Fibroblast of lung (primary cell): ENCODE measurements at regions not wholly inside any gene's neighbourhood (a gene's known extent, or its start where the extent isn't known, plus 50 kb on each side); places are given as distances from the start of the nearest gene placed in this dataset.

ENCODE experiments used
- DNase-seq, 2 donors: peaks; one replicate each; pipeline versions ENCODE4 v3.0.0 to v3.0.0-alpha.2; 2010; ENCODE audit warnings: low read depth in 2 of 2
- H2AFZ ChIP-seq: 2 replicates; pipeline ENCODE4 v1.5.1; 2012; ENCODE audit warnings: low read length, control low read depth, inconsistent platforms
- H3K27ac ChIP-seq: 2 replicates; pipeline ENCODE4 v1.5.1; 2011; ENCODE audit warnings: low read length, control low read depth; ENCODE audit not compliant: insufficient read depth
- H3K27me3 ChIP-seq: 2 replicates; pipeline ENCODE4 v1.5.1; 2011; ENCODE audit warnings: mild to moderate bottlenecking, low read length; ENCODE audit not compliant: control insufficient read depth, insufficient read depth
- H3K36me3 ChIP-seq: 2 replicates; pipeline ENCODE4 v1.5.1; 2011; ENCODE audit warnings: low read length; ENCODE audit not compliant: control insufficient read depth, insufficient read depth
- H3K4me1 ChIP-seq: 2 replicates; pipeline ENCODE4 v1.5.1; 2011; ENCODE audit warnings: low read length; ENCODE audit not compliant: control insufficient read depth, insufficient read depth; ENCODE audit errors: extremely low read depth
- H3K4me2 ChIP-seq: 2 replicates; pipeline ENCODE4 v1.5.1; 2011; ENCODE audit warnings: low read length, control low read depth; ENCODE audit not compliant: insufficient read depth; ENCODE audit errors: extremely low read depth
- H3K4me3 ChIP-seq, 4 experiments: fragments of 200-600 bp in 1 of 4; sonication (generic) in 1 of 4; replicated peaks in 1 of 4; 2 replicates each; pipeline ENCODE4 v1.5.1; 2011 to 2016; ENCODE audit warnings: low read length in 4 of 4, low read depth in 3 of 4, mild to moderate bottlenecking in 3 of 4, control low read depth in 2 of 4, inconsistent platforms in 1 of 4, mixed read lengths in 1 of 4; ENCODE audit not compliant: insufficient read depth in 1 of 4; ENCODE audit errors: control extremely low read depth in 1 of 4
- H3K79me2 ChIP-seq: 2 replicates; pipeline ENCODE4 v1.5.1; 2012; ENCODE audit warnings: mild to moderate bottlenecking, low read length, inconsistent platforms; ENCODE audit not compliant: control insufficient read depth, insufficient read depth
- H3K9ac ChIP-seq: 2 replicates; pipeline ENCODE4 v1.5.1; 2011; ENCODE audit warnings: mild to moderate bottlenecking, low read length, control low read depth; ENCODE audit not compliant: insufficient read depth
- H3K9me3 ChIP-seq: 2 replicates; pipeline ENCODE4 v1.5.1; 2012; ENCODE audit warnings: low read depth, low read length; ENCODE audit not compliant: control insufficient read depth, insufficient read depth
- H4K20me1 ChIP-seq: 2 replicates; pipeline ENCODE4 v1.5.1; 2011; ENCODE audit warnings: low read length; ENCODE audit not compliant: control insufficient read depth, insufficient read depth; ENCODE audit errors: extremely low read depth
- CTCF ChIP-seq, 2 donors: IDR thresholded peaks in 1 of 2; conservative IDR thresholded peaks in 1 of 2; 1 replicate in 1 of 2; 2 replicates in 1 of 2; pipeline ENCODE4 v1.5.1; 2011 to 2012; ENCODE audit warnings: low read length in 2 of 2, control low read depth in 1 of 2, inconsistent platforms in 1 of 2, low read depth in 1 of 2, mild to moderate bottlenecking in 1 of 2
- EZH2 ChIP-seq: IDR thresholded peaks from 2 replicates; pipeline ENCODE4 v1.5.1; 2012; ENCODE audit warnings: low read length, control low read depth, mild to moderate bottlenecking; ENCODE audit errors: missing control alignments

- no peak for DNase-seq
- no peak overlapping the region for H3K27ac ChIP-seq
- H3K4me1 ChIP-seq: no peaks in the 10 kb centered on the region
- no peak overlapping the region for H3K4me3 ChIP-seq
- H3K4me2 ChIP-seq: no peak overlapping the region
- no peaks in the 10 kb centered on the region for H3K9me3 ChIP-seq
- TF ChIP-seq EZH2 (no peak), CTCF (conservative IDR thresholded peaks at IDR 0.05 in 1 of 2, IDR thresholded peaks at IDR 0.05 in 1 of 2; ENCODE audit: low read depth in 1 of 2, low read length in 2 of 2) (no peak)
- no peaks in the 10 kb centered on the region for H3K27me3 ChIP-seq
- H4K20me1 ChIP-seq: no peaks in the 10 kb centered on the region
- no peak overlapping the region for H3K9ac ChIP-seq
- H3K36me3 ChIP-seq: no peaks in the 10 kb centered on the region
- no peak overlapping the region for H2AFZ ChIP-seq
- H3K79me2 ChIP-seq: no peaks in the 10 kb centered on the region
Observed at GRCh38 chr4:84224522-84224921, 274.6 kb downstream of the NKX6-1 start.

- no peaks in the 10 kb centered on the region for H3K36me3 ChIP-seq
- H3K9me3 ChIP-seq: no peaks in the 10 kb centered on the region
- no peaks in the 10 kb centered on the region for H3K79me2 ChIP-seq
- no peak overlapping the region for H2AFZ ChIP-seq
- TF ChIP-seq CTCF (conservative IDR thresholded peaks at IDR 0.05 in 1 of 2, IDR thresholded peaks at IDR 0.05 in 1 of 2; ENCODE audit: low read depth in 1 of 2, low read length in 2 of 2) (no peak), EZH2 (no peak)
- H3K4me3 ChIP-seq: no peak overlapping the region
- no peak overlapping the region for H3K4me2 ChIP-seq
- no peaks in the 10 kb centered on the region for H4K20me1 ChIP-seq
- H3K9ac ChIP-seq: no peak overlapping the region
- H3K27me3 ChIP-seq: no peaks in the 10 kb centered on the region
- DNase-seq: no peak
- H3K4me1 ChIP-seq: no peaks in the 10 kb centered on the region
- H3K27ac ChIP-seq: no peak overlapping the region
Observed at GRCh38 chr4:84221704-84222103, 277.4 kb downstream of the NKX6-1 start.

GRCh38 chr4:84220990-84221389 is 278.1 kb downstream of the NKX6-1 start:
- Histone ChIP-seq H3K4me2 (no peak overlapping the region), H3K36me3 (no peaks in the 10 kb centered on the region), H4K20me1 (no peaks in the 10 kb centered on the region), H3K27ac (no peak overlapping the region), H2AFZ (no peak overlapping the region), H3K9me3 (no peaks in the 10 kb centered on the region), H3K4me3 (no peak overlapping the region), H3K27me3 (no peaks in the 10 kb centered on the region), H3K9ac (no peak overlapping the region), H3K79me2 (no peaks in the 10 kb centered on the region), H3K4me1 (no peaks in the 10 kb centered on the region)
- no peak for TF ChIP-seq EZH2
- TF ChIP-seq CTCF (conservative IDR thresholded peaks at IDR 0.05 in 1 of 2, IDR thresholded peaks at IDR 0.05 in 1 of 2; ENCODE audit: low read depth in 1 of 2, low read length in 2 of 2): no peak
- DNase-seq: no peak
